Right atrium auricular region (tissue), 2 donors: ENCODE measurements at regions not wholly inside any gene's neighbourhood (a gene's known extent, or its start where the extent isn't known, plus 50 kb on each side); places are given as distances from the start of the nearest gene placed in this dataset.

Source experiments
- DNase-seq: peaks from one replicate; pipeline ENCODE4 v3.0.0-alpha.2; 2019; ENCODE audit warnings: low spot score
- H3K27ac ChIP-seq, 2 donors: fragments of 200-600 bp; sonication (generic); 1 replicate in 1 of 2; 2 replicates in 1 of 2; pipeline ENCODE4 v1.5.1; 2016 to 2019
- H3K27me3 ChIP-seq, 2 donors: fragments of 200-600 bp; sonication (generic); one replicate each; pipeline versions ENCODE4 v1.5.1 to v1.6.0; 2017 to 2019
- H3K36me3 ChIP-seq: fragments of 200-600 bp; sonication (generic); one replicate; pipeline ENCODE4 v1.5.1; 2016
- H3K4me1 ChIP-seq, 2 donors: fragments of 200-600 bp; sonication (generic); one replicate each; pipeline versions ENCODE4 v1.5.1 to v1.6.0; 2017 to 2019
- H3K4me3 ChIP-seq, 2 donors: fragments of 200-600 bp; sonication (generic); 1 replicate in 1 of 2; 2 replicates in 1 of 2; pipeline ENCODE4 v1.5.1; 2017 to 2019; ENCODE audit warnings: mild to moderate bottlenecking in 1 of 2, moderate library complexity in 1 of 2
- H3K9me3 ChIP-seq, 2 donors: fragments of 200-600 bp; sonication (generic); one replicate each; pipeline ENCODE4 v1.5.1; 2019
- TF ChIP-seq, protein P1 (sequence below), 2 donors: fragments of 200-600 bp; sonication (generic); IDR thresholded peaks; one replicate each; pipeline ENCODE4 v1.5.1; 2019; ENCODE audit warnings: antibody characterized with exemption in 2 of 2

DNA sequence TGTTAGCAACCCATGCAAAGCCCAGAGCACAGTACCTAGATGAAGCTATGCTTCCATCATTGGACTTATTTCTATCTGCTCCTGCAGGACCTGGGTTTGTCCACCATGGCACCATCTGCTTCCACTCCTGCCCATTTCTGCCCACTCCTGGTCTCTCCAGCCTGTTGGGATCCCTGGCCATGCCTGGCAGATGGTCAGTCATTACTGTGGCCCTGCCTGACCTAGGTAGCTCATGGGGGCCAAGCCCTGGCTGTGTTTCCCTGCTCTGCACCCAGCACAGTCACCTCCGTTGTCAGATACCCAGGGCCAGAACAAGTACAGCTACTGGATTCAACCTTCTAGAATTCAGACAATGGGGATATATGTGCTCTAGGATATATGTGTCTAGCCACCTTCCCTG, 185.8 kb upstream of the TLE3 start:
- TF ChIP-seq, protein P1, sequence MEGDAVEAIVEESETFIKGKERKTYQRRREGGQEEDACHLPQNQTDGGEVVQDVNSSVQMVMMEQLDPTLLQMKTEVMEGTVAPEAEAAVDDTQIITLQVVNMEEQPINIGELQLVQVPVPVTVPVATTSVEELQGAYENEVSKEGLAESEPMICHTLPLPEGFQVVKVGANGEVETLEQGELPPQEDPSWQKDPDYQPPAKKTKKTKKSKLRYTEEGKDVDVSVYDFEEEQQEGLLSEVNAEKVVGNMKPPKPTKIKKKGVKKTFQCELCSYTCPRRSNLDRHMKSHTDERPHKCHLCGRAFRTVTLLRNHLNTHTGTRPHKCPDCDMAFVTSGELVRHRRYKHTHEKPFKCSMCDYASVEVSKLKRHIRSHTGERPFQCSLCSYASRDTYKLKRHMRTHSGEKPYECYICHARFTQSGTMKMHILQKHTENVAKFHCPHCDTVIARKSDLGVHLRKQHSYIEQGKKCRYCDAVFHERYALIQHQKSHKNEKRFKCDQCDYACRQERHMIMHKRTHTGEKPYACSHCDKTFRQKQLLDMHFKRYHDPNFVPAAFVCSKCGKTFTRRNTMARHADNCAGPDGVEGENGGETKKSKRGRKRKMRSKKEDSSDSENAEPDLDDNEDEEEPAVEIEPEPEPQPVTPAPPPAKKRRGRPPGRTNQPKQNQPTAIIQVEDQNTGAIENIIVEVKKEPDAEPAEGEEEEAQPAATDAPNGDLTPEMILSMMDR (IDR thresholded peaks at IDR 0.05), result no peak
- Histone ChIP-seq H3K9me3 (no peaks in the 10 kb centered on the region), H3K4me1 (peaks cover 0 to 12% of the 10 kb centered on the region in 2 donors), H3K4me3 (no peak overlapping the region), H3K36me3 (no peaks in the 10 kb centered on the region), H3K27ac (no peak overlapping the region), H3K27me3 (no peaks in the 10 kb centered on the region)
- DNase-seq, result no peak

DNA sequence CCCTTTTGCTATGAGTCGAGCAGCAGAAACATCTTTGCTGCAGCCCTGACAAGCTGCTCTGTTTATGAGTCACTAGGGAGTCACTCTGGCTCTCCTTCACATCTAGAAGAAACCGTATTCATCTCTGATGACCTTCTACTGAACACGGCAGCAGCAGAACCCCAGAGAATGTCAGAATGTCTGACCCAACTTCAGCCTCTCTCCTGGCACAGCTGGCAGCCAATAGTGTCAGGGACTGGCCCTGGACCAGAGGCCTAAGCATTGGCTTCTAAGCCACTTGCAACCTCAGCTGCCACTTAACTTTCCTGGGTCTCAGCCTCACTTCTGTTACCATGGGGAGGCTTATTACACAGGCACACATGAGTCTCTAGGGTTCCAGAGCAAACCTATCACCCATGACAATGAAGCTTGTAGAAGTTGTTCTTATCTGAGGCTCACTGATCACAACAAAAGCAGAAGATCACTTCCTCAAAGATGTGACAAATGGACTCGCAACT, 184.1 kb upstream of the TLE3 start:
- Histone ChIP-seq H3K4me1 (peaks cover 0 to 12% of the 10 kb centered on the region in 2 donors), H3K9me3 (no peaks in the 10 kb centered on the region), H3K27me3 (no peaks in the 10 kb centered on the region), H3K27ac (no peak overlapping the region), H3K4me3 (no peak overlapping the region), H3K36me3 (no peaks in the 10 kb centered on the region)
- TF ChIP-seq, protein P1 (IDR thresholded peaks at IDR 0.05), result no peak
- no peak for DNase-seq

DNA sequence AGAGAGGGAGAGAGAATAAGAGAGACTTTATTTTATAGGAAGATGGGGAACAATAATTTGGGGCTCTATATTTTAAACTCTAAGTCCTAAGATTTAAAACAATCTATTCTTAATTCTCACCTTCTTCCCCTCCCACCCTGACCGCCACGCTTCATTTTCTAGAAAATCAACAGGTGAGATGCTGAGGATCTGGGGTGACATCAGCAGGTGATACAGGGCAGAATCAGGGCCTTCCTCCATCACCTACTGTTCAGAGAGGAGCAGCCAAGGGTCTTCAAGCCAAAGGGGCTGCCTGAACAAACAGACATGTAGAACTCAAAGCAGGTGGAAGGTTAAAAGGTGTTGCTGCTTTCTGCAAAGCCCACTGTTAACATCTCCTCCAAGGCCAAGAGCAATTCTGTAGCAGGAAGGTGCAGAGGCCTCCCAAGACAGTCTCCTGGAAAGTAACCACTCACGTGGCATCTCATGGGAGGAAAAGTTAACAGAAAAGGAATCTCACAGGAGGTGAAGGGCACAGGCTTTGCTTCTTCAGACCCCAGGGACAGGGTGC, 183.6 kb upstream of the TLE3 start:
- Histone ChIP-seq H3K9me3 (no peaks in the 10 kb centered on the region), H3K36me3 (no peaks in the 10 kb centered on the region), H3K27me3 (no peaks in the 10 kb centered on the region), H3K27ac (no peak overlapping the region), H3K4me3 (no peak overlapping the region), H3K4me1 (peaks cover 0 to 12% of the 10 kb centered on the region in 2 donors)
- DNase-seq, result no peak
- TF ChIP-seq, protein P1 (IDR thresholded peaks at IDR 0.05), result no peak

DNA sequence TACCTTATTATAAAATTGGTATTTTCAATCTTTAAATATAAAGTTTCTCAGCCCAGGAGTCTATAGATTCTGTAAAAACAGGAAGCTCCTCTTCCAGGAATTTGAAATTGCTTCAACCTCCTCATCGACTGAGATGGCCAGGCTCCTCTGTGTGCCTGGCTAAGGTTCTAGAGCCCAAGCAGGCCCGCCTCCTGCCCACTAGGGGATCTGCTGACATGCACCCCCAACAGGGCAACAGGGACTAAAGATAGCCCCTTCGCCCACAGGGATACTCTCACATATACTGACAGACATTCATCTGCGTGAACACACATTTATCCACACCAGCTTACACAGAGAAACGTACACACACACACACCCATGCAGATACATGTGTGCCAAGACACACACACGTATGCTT, 183.1 kb upstream of the TLE3 start:
- Histone ChIP-seq H3K27ac (no peak overlapping the region), H3K4me3 (no peak overlapping the region), H3K9me3 (no peaks in the 10 kb centered on the region), H3K4me1 (peaks cover 0 to 12% of the 10 kb centered on the region in 2 donors), H3K36me3 (no peaks in the 10 kb centered on the region), H3K27me3 (no peaks in the 10 kb centered on the region)
- TF ChIP-seq, protein P1 (IDR thresholded peaks at IDR 0.05), result no peak
- no peak for DNase-seq

DNA sequence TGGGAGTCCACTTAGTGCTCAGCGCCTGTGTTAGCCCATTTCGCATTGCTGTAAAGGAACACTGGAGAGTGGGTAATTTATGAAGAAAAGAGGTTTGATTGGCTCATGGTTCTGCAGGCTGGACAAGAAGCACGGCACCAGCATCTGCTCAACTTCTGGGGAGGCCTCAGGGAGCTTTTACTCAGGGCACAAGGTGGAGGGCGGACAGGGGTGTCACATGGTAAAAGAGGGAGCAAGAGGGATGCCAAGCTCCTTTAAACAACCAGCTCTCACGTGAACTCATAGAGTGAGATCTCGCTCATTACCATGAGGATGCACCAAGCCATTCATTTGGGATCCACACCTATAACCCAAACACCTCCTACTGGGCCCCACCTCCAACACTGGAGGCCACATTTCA, 181.4 kb upstream of the TLE3 start:
- DNase-seq, result no peak
- no peaks in the 10 kb centered on the region for H3K36me3 ChIP-seq
- no peak overlapping the region for H3K27ac ChIP-seq
- peaks cover 0 to 6% of the 10 kb centered on the region in 2 donors for H3K4me1 ChIP-seq
- TF ChIP-seq, protein P1 (IDR thresholded peaks at IDR 0.05), result no peak
- no peak overlapping the region for H3K4me3 ChIP-seq
- no peaks in the 10 kb centered on the region for H3K27me3 ChIP-seq
- no peaks in the 10 kb centered on the region for H3K9me3 ChIP-seq

DNA sequence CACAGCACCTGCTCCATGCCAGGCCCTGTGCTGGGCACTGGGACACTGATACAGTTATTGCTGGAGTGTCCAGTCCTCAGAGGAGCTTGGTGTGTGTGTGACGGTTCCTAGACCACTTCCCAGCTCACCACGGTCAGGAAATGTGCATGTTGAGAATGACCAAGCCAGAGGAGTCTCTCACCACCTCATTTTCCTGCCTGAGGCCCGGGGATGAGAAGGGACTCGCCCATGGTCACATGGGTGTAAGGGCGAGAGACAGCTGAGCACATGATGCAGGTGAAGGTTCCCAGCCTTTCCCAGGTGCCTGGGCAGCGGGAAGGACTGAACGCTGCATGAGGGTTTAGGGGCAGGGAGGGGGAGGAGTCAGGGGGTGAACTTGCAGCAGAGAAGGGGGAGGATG, 180.9 kb upstream of the TLE3 start:
- H3K4me1 ChIP-seq, result peaks cover 0 to 6% of the 10 kb centered on the region in 2 donors
- no peaks in the 10 kb centered on the region for H3K9me3 ChIP-seq
- H3K4me3 ChIP-seq, result no peak overlapping the region
- H3K36me3 ChIP-seq, result no peaks in the 10 kb centered on the region
- no peak overlapping the region for H3K27ac ChIP-seq
- TF ChIP-seq, protein P1 (IDR thresholded peaks at IDR 0.05), result no peak
- H3K27me3 ChIP-seq, result no peaks in the 10 kb centered on the region
- DNase-seq, result no peak
